Pancreas (tissue), 10 donors: ENCODE measurements at regions not wholly inside any gene's neighbourhood (a gene's known extent, or its start where the extent isn't known, plus 50 kb on each side); places are given as distances from the start of the nearest gene placed in this dataset.

Source experiments
- ATAC-seq, 4 donors: fragments of 200-7000 bp; cut with Tn5 transposase; one replicate each; pipeline versions ENCODE4 v1.8.0 to v1.9.1; 2020; ENCODE audit warnings: mild to moderate bottlenecking in 4 of 4, moderate library complexity in 4 of 4
- DNase-seq, 6 donors: peaks; one replicate each; pipeline ENCODE4 v3.0.0-alpha.2; 2020
- FAIRE-seq: peaks from 2 replicates; lab custom pipeline; 2012; peaks lifted over from hg19 to GRCh38; lab: Jason Lieb, UNC
- H3K27ac ChIP-seq, 4 donors: fragments of 200-600 bp; sonication (generic); 1 replicate in 3 of 4; 2 replicates in 1 of 4; pipeline versions ENCODE4 v1.5.0 to v1.8.0; 2020
- H3K27me3 ChIP-seq, 4 donors: fragments of 200-600 bp; one replicate each; pipeline ENCODE4 v1.8.0; 2021
- H3K36me3 ChIP-seq, 3 donors: fragments of 200-600 bp; sonication (generic) in 1 of 3; one replicate each; pipeline versions ENCODE4 v1.5.0 to v1.8.0; 2020 to 2021
- H3K4me1 ChIP-seq, 3 donors: fragments of 200-600 bp; one replicate each; pipeline ENCODE4 v1.8.0; 2021
- H3K4me3 ChIP-seq, 4 donors: fragments of 200-600 bp; sonication (generic) in 2 of 4; one replicate each; pipeline versions ENCODE4 v1.5.0 to v1.8.0; 2020 to 2021
- H3K9me3 ChIP-seq, 4 donors: fragments of 200-600 bp; one replicate each; pipeline ENCODE4 v1.8.0; 2021
- CTCF ChIP-seq, 4 donors: fragments of 200-600 bp; sonication (generic) in 3 of 4; IDR thresholded peaks; one replicate each; pipeline versions ENCODE4 v1.5.0 to v1.8.0; 2021; ENCODE audit warnings: antibody characterized with exemption in 4 of 4
- WGBS, 2 donors: extraction: QIAGEN DNeasy Blood & Tissue Kit; methylation state at CpG; one replicate each; pipeline ENCODE4 v1.1.7; 2013; 5-methylcytosine and 5-hydroxymethylcytosine counted together
- intact Hi-C, 3 donors: fragments of 100-400 bp; cut with DNase I; formaldehyde crosslinking; loops; one replicate each; pipeline versions ENCODE4 v1.11.1 to v1.14.2; 2022
- donor health status: healthy with polysubstance abuse.
- donor health status: DM: no; HTN: no; CAD: no; lungs with moderate emphysema.
- donor health status: DM: no; HTN: no; CAD: no.
- donor health status: control.
- donor health status: control.
- donor health status: Bipolar disorder and iron deficiency.
- donor health status: DM: yes; HTN: yes; CAD: no.
- donor health status: DM: no; HTN: no; CAD: no.
- donor health status: DM: no; HTN: no; CAD: no.
- donor health status: DM: yes; HTN: yes; CAD: no.

DNA sequence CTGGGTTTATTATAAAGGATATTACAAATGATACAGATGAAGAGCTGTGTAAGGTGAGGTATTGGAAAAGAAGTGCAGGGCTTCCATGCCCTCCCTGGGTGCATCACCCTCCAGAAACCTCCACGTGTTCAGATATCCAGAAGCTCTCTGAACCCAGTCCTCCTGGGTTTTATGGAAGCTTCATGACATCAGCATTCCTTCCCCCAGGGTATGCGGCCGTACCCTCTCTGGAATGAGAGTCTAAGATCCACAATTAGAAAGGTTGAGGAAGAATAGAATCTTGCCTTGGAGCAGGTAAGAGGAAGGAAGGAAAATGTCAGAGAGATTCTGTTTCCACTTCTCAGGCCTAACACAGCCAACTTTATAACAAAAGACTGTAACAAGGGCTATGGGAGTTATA, 208.2 kb upstream of the DCC start:
- H3K9me3 ChIP-seq = no peaks in the 10 kb centered on the region
- intact Hi-C loops = no loop called here
- no peak for ATAC-seq
- H3K36me3 ChIP-seq = no peaks in the 10 kb centered on the region
- no peak for DNase-seq
- H3K27ac ChIP-seq = no peak overlapping the region
- H3K4me3 ChIP-seq = no peak overlapping the region
- no peaks in the 10 kb centered on the region for H3K27me3 ChIP-seq
- WGBS, 2 donors = 61 to 72% methylated on average over 3 of the region's 3 CpGs
- H3K4me1 ChIP-seq = no peaks in the 10 kb centered on the region
- no peak for TF ChIP-seq CTCF (IDR thresholded peaks at IDR 0.05)
- FAIRE-seq = no peak

DNA sequence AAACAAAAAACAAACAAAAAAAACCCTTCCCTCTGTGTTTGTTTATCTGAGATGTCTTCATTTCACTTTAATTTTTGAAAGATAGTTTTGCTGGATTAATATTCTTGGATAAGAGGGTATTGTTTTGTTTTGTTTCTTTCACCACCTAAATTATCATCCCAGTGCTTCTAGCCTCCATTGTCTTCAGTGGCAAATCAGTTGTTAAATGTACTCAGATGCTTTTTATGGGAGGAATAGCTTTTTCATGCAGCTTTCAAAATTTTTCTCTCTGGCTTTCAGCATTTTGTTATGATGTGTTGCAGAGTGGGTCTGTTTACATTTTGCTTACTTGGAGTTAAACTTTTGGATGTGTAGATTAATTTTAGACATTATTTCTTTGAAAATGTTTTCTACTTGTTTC, 203.5 kb upstream of the DCC start:
- H3K9me3 ChIP-seq = no peaks in the 10 kb centered on the region
- no peak for TF ChIP-seq CTCF (IDR thresholded peaks at IDR 0.05)
- FAIRE-seq (no peak), ATAC-seq (no peak), DNase-seq (no peak)
- H3K4me3 ChIP-seq = no peak overlapping the region
- no peaks in the 10 kb centered on the region for H3K4me1 ChIP-seq
- intact Hi-C loops = no loop called here
- H3K36me3 ChIP-seq = no peaks in the 10 kb centered on the region
- no peaks in the 10 kb centered on the region for H3K27me3 ChIP-seq
- H3K27ac ChIP-seq = no peak overlapping the region

GRCh38 chr18:52140986-52141385, 199.0 kb upstream of the DCC start:
- no peak for ATAC-seq
- Histone ChIP-seq H3K27ac (no peak overlapping the region), H3K4me1 (no peaks in the 10 kb centered on the region), H3K36me3 (no peaks in the 10 kb centered on the region), H3K9me3 (no peaks in the 10 kb centered on the region), H3K27me3 (no peaks in the 10 kb centered on the region), H3K4me3 (no peak overlapping the region)
- intact Hi-C loops = no loop called here
- WGBS, 2 donors = 53 to 71% methylated on average over 6 of the region's 6 CpGs
- no peak for DNase-seq
- FAIRE-seq = no peak
- no peak for TF ChIP-seq CTCF (IDR thresholded peaks at IDR 0.05)

- no peaks in the 10 kb centered on the region for H3K36me3 ChIP-seq
- no peaks in the 10 kb centered on the region for H3K4me1 ChIP-seq
- ATAC-seq = no peak
- no peak overlapping the region for H3K27ac ChIP-seq
- no peaks in the 10 kb centered on the region for H3K27me3 ChIP-seq
- no peak overlapping the region for H3K4me3 ChIP-seq
- DNase-seq = no peak
- FAIRE-seq = no peak
- TF ChIP-seq CTCF (IDR thresholded peaks at IDR 0.05) = no peak
- 57 to 76% methylated on average over 2 of the region's 2 CpGs for WGBS, 2 donors
- intact Hi-C loops = no loop called here
- no peaks in the 10 kb centered on the region for H3K9me3 ChIP-seq
Observed at GRCh38 chr18:52150050-52150449, 189.9 kb upstream of the DCC start.

- Histone ChIP-seq H3K4me3 (no peak overlapping the region), H3K27me3 (no peaks in the 10 kb centered on the region), H3K4me1 (no peaks in the 10 kb centered on the region), H3K27ac (no peak overlapping the region), H3K9me3 (no peaks in the 10 kb centered on the region), H3K36me3 (no peaks in the 10 kb centered on the region)
- no peak for ATAC-seq
- FAIRE-seq = no peak
- no peak for DNase-seq
- TF ChIP-seq CTCF (IDR thresholded peaks at IDR 0.05) = no peak
- 66 to 78% methylated on average over 3 of the region's 3 CpGs for WGBS, 2 donors
- intact Hi-C loops = no loop called here
Observed at GRCh38 chr18:52152036-52152435, 188.0 kb upstream of the DCC start.
